Keratinocyte (primary cell): ENCODE measurements at regions not wholly inside any gene's neighbourhood (a gene's known extent, or its start where the extent isn't known, plus 50 kb on each side); places are given as distances from the start of the nearest gene placed in this dataset.

Experiments used
- DNase-seq: peaks from one replicate; pipeline ENCODE4 v3.0.0-alpha.2; 2011; ENCODE audit warnings: low read depth, missing footprints, low spot score
- FAIRE-seq: peaks from 2 replicates; lab custom pipeline; 2011; peaks lifted over from hg19 to GRCh38; lab: Jason Lieb, UNC
- H2AFZ ChIP-seq: 2 replicates; pipeline ENCODE4 v1.6.0; 2012; ENCODE audit warnings: low read length, control low read depth, inconsistent platforms; ENCODE audit not compliant: control insufficient read depth
- H3K27ac ChIP-seq: 2 replicates; pipeline ENCODE4 v1.5.1; 2011; ENCODE audit warnings: low read length; ENCODE audit not compliant: control insufficient read depth, insufficient read depth
- H3K27me3 ChIP-seq: 3 replicates; pipeline ENCODE4 v1.6.0; 2011; ENCODE audit warnings: low read length; ENCODE audit not compliant: control insufficient read depth, insufficient read depth; ENCODE audit errors: extremely low read depth
- H3K36me3 ChIP-seq, 2 experiments: 2 replicates in 1 of 2; 3 replicates in 1 of 2; pipeline ENCODE4 v1.5.1; 2011; ENCODE audit warnings: low read length in 2 of 2, mild to moderate bottlenecking in 1 of 2; ENCODE audit not compliant: control insufficient read depth in 2 of 2, insufficient read depth in 2 of 2; ENCODE audit errors: extremely low read depth in 1 of 2
- H3K4me1 ChIP-seq: 3 replicates; pipeline ENCODE4 v1.5.1; 2011; ENCODE audit warnings: low read length; ENCODE audit not compliant: control insufficient read depth, insufficient read depth; ENCODE audit errors: extremely low read depth
- H3K4me2 ChIP-seq: 3 replicates; pipeline ENCODE4 v1.6.0; 2011; ENCODE audit warnings: low read depth, low read length; ENCODE audit not compliant: control insufficient read depth, insufficient read depth; ENCODE audit errors: extremely low read depth
- H3K4me3 ChIP-seq, 3 experiments: fragments of 200-600 bp in 1 of 3; sonication (generic) in 1 of 3; 2 replicates in 2 of 3; 3 replicates in 1 of 3; pipeline ENCODE4 v1.5.1; 2011 to 2016; ENCODE audit warnings: low read length in 3 of 3, mild to moderate bottlenecking in 3 of 3, control low read depth in 2 of 3, inconsistent platforms in 1 of 3, low read depth in 1 of 3, mixed read lengths in 1 of 3, mixed run types in 1 of 3, moderate library complexity in 1 of 3; ENCODE audit not compliant: control insufficient read depth in 2 of 3, insufficient read depth in 2 of 3; ENCODE audit errors: extremely low read depth in 1 of 3
- H3K79me2 ChIP-seq: 2 replicates; pipeline ENCODE4 v1.6.0; 2012; ENCODE audit warnings: low read length; ENCODE audit not compliant: control insufficient read depth, insufficient read depth
- H3K9ac ChIP-seq: 3 replicates; pipeline ENCODE4 v1.6.0; 2011; ENCODE audit warnings: low read length; ENCODE audit not compliant: control insufficient read depth, insufficient read depth; ENCODE audit errors: extremely low read depth
- H3K9me1 ChIP-seq: 3 replicates; pipeline ENCODE4 v1.6.0; 2011; ENCODE audit warnings: low read length; ENCODE audit not compliant: control insufficient read depth, insufficient read depth; ENCODE audit errors: extremely low read depth
- H3K9me3 ChIP-seq: 2 replicates; pipeline ENCODE4 v1.5.1; 2012; ENCODE audit warnings: low read depth, low read length; ENCODE audit not compliant: control insufficient read depth
- H4K20me1 ChIP-seq: 3 replicates; pipeline ENCODE4 v1.6.0; 2011; ENCODE audit warnings: low read length; ENCODE audit not compliant: control insufficient read depth, insufficient read depth; ENCODE audit errors: extremely low read depth
- EZH2 ChIP-seq: IDR thresholded peaks from one replicate; pipeline ENCODE4 v1.6.1; 2012; ENCODE audit warnings: inconsistent platforms, mild to moderate bottlenecking, low read length, moderate library complexity
- dilution Hi-C: fragments of 300-500 bp; cut with MboI; formaldehyde crosslinking; loops from one replicate; pipeline ENCODE4 v1.7.0; 2020; ENCODE audit warnings: low sequenced_read_pairs; ENCODE audit not compliant: extremely low pct_ligation_motif_present
- TF ChIP-seq, protein P1 (sequence below), 3 experiments: IDR thresholded peaks in 1 of 3; conservative IDR thresholded peaks in 1 of 3; optimal IDR thresholded peaks in 1 of 3; 2 replicates in 2 of 3; 3 replicates in 1 of 3; pipeline versions ENCODE3 to v1.5.1; 2011; ENCODE audit warnings: low read length in 3 of 3, mild to moderate bottlenecking in 3 of 3, moderate library complexity in 2 of 3, control low read depth in 1 of 3, inconsistent platforms in 1 of 3; ENCODE audit not compliant: insufficient read depth in 2 of 3; ENCODE audit errors: extremely low read depth in 1 of 3

DNA sequence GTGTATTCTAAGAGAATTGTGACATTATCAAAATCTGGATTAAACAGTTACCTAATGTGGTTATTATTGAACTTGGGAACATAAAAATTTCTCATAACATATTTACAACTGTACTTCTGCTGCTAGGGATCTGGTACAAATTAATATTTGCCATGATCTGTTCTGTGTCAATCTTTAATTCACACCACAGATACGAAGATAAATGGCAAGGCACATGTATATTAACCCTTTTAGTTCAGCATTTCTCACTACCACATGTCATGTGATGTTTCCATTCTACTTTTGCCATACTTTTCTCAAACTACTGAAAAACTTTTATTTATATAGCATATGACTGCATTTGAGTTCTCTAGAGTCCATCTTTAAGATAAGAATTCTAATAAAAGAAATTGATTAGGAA is 295.3 kb upstream of the DDX18 start:
- no peaks in the 10 kb centered on the region for H3K9me3 ChIP-seq

DNA sequence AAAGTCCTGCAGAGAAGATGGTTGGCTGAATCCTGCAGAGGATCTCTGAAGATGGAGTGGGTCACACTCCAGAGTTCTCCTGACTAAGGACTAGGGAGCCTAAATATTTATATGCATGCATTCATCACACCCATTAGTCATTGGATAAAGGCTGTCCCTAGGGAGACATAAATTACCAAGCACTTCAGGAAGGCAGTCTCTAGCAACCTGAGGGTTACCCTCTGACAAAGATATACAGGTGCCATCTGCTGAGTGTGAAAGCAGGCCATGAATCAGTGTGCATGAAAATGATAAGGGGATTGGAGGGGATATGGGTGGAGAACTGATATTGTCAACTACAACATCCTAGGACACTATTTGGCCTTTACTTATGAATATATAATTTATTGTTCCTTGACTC is 294.8 kb upstream of the DDX18 start:
- Histone ChIP-seq H3K9me3 (no peaks in the 10 kb centered on the region), H3K4me3 (no peak overlapping the region), H2AFZ (no peak overlapping the region), H3K36me3 (no peaks in the 10 kb centered on the region), H4K20me1 (no peaks in the 10 kb centered on the region), H3K4me2 (no peak overlapping the region), H3K27ac (no peak overlapping the region), H3K79me2 (no peaks in the 10 kb centered on the region), H3K27me3 (no peaks in the 10 kb centered on the region), H3K9ac (no peak overlapping the region), H3K9me1 (no peaks in the 10 kb centered on the region), H3K4me1 (no peaks in the 10 kb centered on the region)
- DNase-seq (no peak), FAIRE-seq (no peak)
- TF ChIP-seq EZH2 = no peak
- TF ChIP-seq, protein P1, sequence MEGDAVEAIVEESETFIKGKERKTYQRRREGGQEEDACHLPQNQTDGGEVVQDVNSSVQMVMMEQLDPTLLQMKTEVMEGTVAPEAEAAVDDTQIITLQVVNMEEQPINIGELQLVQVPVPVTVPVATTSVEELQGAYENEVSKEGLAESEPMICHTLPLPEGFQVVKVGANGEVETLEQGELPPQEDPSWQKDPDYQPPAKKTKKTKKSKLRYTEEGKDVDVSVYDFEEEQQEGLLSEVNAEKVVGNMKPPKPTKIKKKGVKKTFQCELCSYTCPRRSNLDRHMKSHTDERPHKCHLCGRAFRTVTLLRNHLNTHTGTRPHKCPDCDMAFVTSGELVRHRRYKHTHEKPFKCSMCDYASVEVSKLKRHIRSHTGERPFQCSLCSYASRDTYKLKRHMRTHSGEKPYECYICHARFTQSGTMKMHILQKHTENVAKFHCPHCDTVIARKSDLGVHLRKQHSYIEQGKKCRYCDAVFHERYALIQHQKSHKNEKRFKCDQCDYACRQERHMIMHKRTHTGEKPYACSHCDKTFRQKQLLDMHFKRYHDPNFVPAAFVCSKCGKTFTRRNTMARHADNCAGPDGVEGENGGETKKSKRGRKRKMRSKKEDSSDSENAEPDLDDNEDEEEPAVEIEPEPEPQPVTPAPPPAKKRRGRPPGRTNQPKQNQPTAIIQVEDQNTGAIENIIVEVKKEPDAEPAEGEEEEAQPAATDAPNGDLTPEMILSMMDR (optimal IDR thresholded peaks at IDR 0.05 in 1 of 3, IDR thresholded peaks at IDR 0.05 in 1 of 3, conservative IDR thresholded peaks at IDR 0.05 in 1 of 3; ENCODE audit: extremely low read depth in 1 of 3, insufficient read depth in 2 of 3, low read length in 3 of 3) = no peak
- dilution Hi-C loops = no loop called here

More for the DNA sequence above, 295.3 kb upstream of the DDX18 start:
- TF ChIP-seq EZH2 = no peak
- TF ChIP-seq, protein P1 (optimal IDR thresholded peaks at IDR 0.05 in 1 of 3, IDR thresholded peaks at IDR 0.05 in 1 of 3, conservative IDR thresholded peaks at IDR 0.05 in 1 of 3; ENCODE audit: extremely low read depth in 1 of 3, insufficient read depth in 2 of 3, low read length in 3 of 3) = no peak
- H3K4me3 ChIP-seq = no peak overlapping the region
- FAIRE-seq (no peak), DNase-seq (no peak)
- H2AFZ ChIP-seq = no peak overlapping the region
- no peaks in the 10 kb centered on the region for H4K20me1 ChIP-seq
- no peak overlapping the region for H3K4me2 ChIP-seq
- H3K36me3 ChIP-seq = no peaks in the 10 kb centered on the region
- dilution Hi-C loops = no loop called here
- no peaks in the 10 kb centered on the region for H3K79me2 ChIP-seq
- H3K9me1 ChIP-seq = no peaks in the 10 kb centered on the region
- H3K4me1 ChIP-seq = no peaks in the 10 kb centered on the region
- no peak overlapping the region for H3K27ac ChIP-seq
- H3K27me3 ChIP-seq = no peaks in the 10 kb centered on the region
- no peak overlapping the region for H3K9ac ChIP-seq
